ENCODE measurements at regions not wholly inside any gene's neighbourhood (a gene's known extent, or its start where the extent isn't known, plus 50 kb on each side); places are given as distances from the start of the nearest gene placed in this dataset.

GRCh38 chr13:30856005-30856790, 49.9 kb upstream of the MEDAG start:
- TF ChIP-seq ZBTB21 (CRISPR knock-in tag; IDR thresholded peaks at IDR 0.05; ENCODE audit: borderline replicate concordance) (no peak), ZNF671 (CRISPR knock-in tag; IDR thresholded peaks at IDR 0.05) (no peak), SMAD4 (CRISPR knock-in tag; IDR thresholded peaks at IDR 0.05) (no peak), AFF4 (CRISPR knock-in tag; IDR thresholded peaks at IDR 0.05; ENCODE audit: borderline replicate concordance) (no peak), ZNF532 (CRISPR knock-in tag; IDR thresholded peaks at IDR 0.05; ENCODE audit: borderline replicate concordance) (no peak), TEAD1 (CRISPR knock-in tag; IDR thresholded peaks at IDR 0.05) (no peak), STAT6 (CRISPR knock-in tag; conservative IDR thresholded peaks at IDR 0.05; ENCODE audit: low read depth) (no peak), ATF2 (CRISPR knock-in tag; IDR thresholded peaks at IDR 0.05; ENCODE audit: borderline replicate concordance, low read depth) (no peak), RORB (CRISPR knock-in tag; IDR thresholded peaks at IDR 0.05) (no peak), NFE2L1 (CRISPR knock-in tag; IDR thresholded peaks at IDR 0.05) (no peak), JAZF1 (CRISPR knock-in tag; IDR thresholded peaks at IDR 0.05) (no peak), MLX (CRISPR knock-in tag; IDR thresholded peaks at IDR 0.05) (no peak), NFATC4 (CRISPR knock-in tag; IDR thresholded peaks at IDR 0.05) (no peak), CBFB (CRISPR knock-in tag; IDR thresholded peaks at IDR 0.05; ENCODE audit: low read depth) (no peak), TCF7 (CRISPR knock-in tag; IDR thresholded peaks at IDR 0.05; ENCODE audit: low read depth) (no peak), HMGXB4 (CRISPR knock-in tag; IDR thresholded peaks at IDR 0.05) (no peak), FOXP4 (CRISPR knock-in tag; IDR thresholded peaks at IDR 0.05) (no peak)
- peaks cover 30% of the 10 kb centered on the region for H3K27me3 Mint-ChIP-seq (ENCODE audit: low read depth)
- no peaks in the 10 kb centered on the region for H3K36me3 Mint-ChIP-seq
- H3K9me3 Mint-ChIP-seq: peaks cover 14% of the 10 kb centered on the region
- DNase-seq (ENCODE audit: low spot score): no peak
- ChIA-PET CTCF (interaction anchor here (0.9 to 2.3 kb wide), 2 partner anchors 9 to 36 kb away, joined by 4 to 8 read pairs; no protein-coding TSS in a partner anchor), POLR2A (no interaction called here)
- no peak overlapping the region for H3K27ac Mint-ChIP-seq
- H3K4me1 Mint-ChIP-seq: peaks cover 9% of the 10 kb centered on the region
- no peak overlapping the region for H3K4me3 Mint-ChIP-seq
- no peak for ATAC-seq

Measured in WTC11 (cell line).